DMS53 (cell line): ENCODE measurements at regions not wholly inside any gene's neighbourhood (a gene's known extent, or its start where the extent isn't known, plus 50 kb on each side); places are given as distances from the start of the nearest gene placed in this dataset.
"Not testable (repeated sequence)": the region's sequence is repeated elsewhere in the genome, so short reads cannot be mapped to it uniquely, and the experiment has no call there.

ENCODE experiments used
- DNase-seq: peaks from one replicate; lab custom pipeline; 2025; lab: John Stamatoyannopoulos, UW

DNA sequence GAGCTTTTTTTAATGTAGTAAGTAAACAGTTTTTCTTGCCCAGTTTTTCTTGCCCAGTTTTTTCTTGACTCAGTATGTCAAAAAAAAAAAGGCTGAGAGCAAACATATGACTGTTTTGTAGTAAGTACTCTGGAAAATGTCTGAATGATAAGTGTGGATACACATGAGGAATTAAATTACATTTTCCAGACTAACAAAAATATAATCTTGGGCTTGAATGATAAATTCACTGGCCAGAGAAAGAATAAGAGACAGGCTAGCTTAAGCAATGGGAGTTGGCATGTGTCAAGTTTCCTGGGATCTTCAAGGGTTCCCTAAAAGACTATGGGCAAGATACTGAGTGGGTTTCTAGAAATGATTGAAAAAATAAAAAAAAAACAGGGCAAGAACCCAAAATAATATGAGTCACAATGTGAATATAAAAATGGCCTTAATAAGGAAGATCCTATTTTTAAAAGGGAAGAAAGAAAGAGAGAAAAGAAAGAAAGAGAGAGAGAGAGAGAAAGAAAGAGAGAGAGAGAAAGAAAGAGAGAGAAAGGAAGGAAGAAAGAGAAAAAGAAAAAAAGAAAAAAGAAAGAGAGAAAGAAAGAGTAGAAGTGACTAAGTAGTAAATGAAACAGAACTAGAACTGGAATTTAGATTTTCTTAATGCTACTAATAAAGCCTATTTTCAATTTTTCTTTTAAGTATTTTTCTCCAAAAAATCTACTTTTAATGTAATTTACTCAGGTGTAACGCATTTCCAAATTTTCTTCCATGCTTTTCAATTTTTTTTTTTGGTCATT, 60.2 kb downstream of the TFPI2 start:
- DNase-seq, result no peak

DNA sequence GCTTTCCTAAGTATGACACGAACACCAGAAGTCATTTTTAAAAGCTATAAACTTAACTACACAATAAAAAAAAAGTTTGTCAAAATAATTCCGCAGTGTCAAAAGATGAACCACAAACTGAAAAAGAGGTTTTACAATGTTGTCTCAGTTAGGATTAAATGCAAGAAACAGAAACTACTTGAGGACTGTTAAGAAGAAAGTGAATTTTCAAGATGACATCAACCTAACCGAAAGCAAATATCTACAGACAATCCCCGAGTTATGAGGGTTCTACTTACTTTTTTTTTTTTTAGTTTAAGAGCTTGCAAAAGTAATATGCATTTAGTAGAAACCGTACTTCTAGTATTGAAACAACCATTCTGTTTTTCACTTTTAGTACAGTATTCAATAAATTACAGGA, 62.3 kb downstream of the TFPI2 start:
- DNase-seq, result no peak

DNA sequence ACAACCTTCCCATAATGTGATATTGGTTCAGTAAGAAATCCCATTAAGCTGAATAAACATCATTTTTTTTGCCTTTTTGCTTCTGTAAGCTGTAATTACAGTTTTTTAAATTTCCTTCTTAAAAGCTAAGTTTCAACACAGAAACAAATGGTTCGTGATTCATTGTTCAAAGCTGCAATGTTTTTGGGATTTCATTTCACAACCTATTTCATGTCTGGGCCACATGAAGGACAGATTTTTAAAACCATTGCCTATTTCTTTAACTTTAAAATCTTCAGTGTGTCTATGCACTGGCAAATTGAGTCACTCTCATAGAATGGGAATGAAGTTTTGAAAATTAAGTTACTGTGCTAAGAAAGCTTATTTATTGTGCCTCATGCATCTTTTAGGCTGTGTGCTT, 66.9 kb downstream of the TFPI2 start:
- DNase-seq, result no peak

DNA sequence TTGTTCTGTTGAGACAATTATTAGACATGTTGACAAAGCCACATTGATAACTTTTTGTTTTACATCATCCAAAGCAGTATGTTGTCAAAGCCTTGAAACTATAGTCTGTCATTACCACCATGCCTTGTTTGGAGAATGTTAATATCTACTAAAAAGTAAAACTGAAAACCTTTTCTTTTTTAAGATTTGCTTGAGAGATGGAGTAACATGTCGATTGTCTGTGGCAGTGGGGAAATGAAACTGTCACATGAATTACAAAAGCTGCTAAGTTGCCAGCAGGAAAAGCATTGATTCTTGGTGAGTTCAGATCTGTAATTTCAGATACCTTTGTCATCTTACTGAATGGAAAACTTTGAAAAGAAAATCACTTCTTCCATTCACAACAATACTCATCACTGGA, 69.1 kb downstream of the TFPI2 start:
- DNase-seq, result no peak

DNA sequence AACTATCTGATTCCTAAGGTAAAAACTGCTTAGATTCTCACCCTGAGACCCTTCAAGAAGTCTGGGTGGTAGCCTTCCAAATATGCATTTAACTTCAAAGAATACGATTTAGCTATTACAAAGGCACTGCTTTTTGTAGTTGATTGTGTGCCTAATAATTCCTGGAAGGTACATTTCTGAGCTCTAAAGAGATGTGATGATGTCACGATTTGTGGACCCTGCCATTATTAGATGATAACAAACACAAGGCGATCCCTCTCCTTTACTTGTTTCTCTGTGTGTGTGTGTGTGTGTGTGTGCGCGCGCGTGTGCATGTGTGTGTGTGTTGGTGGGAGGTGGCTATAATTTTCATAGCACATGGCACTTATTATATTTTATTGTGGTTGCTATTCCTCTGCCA, 70.9 kb downstream of the TFPI2 start:
- DNase-seq, result no peak

DNA sequence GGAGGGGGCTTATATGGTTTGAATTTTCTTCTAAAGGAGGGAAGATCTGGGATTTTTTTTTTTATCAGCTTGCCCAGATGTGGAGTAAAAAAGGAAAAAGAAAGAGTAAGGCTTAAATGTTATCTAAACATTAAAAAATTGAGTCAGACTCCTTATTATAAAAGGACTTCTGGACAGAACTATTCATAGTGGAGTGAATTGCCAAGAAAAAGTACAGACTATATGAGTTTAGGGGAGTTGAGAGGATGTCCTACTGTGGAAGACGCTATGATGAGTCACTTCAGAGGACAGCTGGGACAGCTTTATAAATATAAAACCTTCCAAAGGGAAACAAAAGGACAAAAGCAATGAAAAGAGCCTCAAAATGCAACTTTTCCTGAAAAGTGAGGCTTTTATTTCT, 73.0 kb downstream of the TFPI2 start:
- DNase-seq, result peak; percentile 29

DNA sequence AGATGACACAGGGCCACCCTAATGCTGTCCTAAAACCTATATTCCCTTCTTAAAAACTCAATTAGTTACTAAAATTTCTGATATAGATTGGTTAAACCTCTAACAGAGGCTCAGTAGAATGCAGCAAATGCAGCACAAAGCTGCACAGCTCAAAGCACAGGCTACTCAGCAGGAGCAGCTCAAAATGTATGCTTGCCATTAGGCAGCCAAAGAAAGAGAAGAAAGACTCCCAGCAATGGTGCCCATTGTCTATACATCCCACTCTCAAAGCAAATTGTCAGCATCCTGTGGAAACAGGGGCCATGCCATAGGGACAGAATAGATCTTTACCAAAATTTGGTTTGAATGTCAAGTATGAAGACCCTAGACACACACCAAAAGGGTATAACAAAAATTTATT, 73.5 kb downstream of the TFPI2 start:
- DNase-seq, result no peak

DNA sequence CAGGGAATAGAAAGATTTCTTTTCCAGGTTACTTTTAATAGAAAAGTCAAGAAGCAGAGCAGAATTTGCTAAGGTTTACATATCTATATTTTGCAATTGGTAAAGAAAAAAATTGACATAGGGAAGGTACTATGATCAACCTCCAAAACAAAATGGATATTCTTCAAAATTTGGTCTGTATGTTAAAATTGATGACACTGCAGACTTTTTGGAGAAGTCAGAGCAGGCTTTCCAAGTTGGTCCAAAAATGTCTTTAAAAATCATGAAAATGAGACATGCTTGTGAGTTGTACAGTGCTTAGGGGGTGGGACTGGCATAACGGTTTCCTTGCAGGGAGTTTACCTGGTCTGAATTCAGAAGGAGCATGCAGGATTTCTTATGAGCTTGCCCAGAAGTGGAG, 77.0 kb downstream of the TFPI2 start:
- no peak for DNase-seq

DNA sequence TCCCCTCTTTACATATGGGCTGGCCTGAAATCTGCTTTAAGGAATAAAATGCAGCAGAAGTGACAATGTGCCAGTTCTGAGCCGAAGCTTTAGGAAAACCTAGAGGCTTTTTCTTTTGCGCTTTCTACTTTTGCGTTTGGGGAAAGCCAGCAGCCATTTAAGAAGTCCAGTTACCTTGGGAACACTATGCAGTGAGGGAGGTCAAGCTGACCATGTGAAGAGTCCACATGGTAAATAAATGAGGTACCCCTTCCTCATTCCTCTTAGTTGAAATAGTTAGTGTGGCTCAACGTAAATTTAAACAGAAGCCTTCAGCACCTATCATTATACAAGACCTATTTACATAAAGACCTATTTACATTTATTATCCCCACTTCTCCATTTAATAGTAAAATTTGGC, 78.5 kb downstream of the TFPI2 start:
- no peak for DNase-seq

DNA sequence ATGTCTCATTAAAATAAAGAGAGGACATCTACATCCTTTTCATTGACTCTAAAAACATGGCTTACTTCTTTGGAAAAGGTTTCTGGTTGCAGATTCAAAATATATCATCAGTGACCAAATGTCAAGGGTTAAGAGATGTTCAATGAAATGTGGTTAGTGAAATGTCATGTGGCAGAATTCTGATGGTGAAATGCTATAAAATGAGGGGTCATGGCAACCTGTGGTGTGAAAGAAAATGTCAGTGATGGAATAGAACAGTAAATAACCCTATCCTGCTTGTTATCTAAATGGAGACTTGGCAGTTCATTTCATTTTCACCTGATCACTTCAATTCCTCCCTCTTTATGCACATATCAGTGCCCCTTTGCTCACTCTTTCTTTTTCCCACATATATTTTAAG, 79.4 kb downstream of the TFPI2 start:
- DNase-seq, result no peak

DNA sequence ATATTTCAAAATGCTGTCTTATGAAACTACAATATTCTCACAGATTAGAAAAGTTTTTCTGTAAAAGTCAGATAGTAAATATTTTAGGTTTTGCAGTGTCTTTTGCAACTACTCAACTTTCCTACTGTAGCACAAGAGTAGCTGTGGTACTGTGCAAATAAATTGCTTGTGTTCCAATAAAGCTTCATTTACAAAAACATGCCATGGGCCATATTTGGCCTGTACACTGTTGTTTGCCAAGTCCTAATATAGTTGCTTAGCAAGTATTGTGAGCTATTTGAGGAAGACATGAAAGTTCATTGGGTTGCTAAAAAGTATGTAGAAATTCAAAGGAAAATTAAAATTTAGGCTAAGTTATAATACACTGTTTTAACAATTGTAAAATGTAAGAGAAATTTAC, 80.0 kb downstream of the TFPI2 start:
- DNase-seq, result no peak

DNA sequence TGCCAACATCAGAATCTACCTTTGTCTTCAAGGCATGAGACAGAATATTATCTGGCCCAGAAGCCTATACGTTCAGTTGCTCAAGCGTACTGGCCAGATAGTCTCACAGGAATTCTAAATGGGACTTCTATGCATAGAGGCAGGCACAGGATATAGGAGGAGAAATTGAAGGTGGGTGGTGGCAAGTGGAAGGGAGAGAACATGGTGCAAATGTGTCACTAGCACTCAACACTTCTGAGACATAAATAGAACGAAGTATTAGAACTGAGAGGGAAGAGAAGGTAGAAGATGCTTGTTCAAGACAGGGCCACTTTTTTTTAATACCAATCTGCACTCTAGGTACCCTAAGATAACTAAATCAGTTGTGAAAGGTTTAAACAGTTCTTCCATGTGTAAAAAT, 85.8 kb downstream of the TFPI2 start:
- no peak for DNase-seq

DNA sequence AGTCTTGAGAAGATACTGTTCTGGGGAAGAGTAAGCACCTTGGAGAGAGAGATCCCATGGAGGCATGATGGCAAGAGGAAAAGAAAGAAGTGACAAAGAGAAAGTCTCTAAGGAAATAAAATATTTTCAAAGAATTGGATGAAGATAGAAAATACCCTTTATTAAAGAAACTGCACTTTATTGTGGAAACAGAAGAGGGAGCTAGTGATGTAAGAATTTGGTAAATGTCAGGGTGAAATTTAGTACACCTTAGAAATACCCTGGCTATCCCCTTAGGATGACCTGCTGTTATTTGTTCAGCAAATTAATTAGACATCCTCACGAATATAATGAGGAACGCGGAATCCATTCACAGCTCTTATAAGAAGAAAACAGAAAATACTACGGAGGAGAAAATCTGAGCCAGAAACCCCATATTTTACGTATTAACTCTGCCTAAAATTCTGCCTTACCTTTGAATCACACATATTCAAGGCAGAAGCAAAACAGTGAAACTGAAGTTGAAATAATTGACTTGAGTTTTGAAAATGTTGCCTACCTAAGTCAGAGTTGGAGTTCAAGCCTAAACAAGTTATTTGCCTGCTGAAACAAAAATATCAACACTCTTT, 90.7 kb downstream of the TFPI2 start:
- DNase-seq, result peak; percentile 29

DNA sequence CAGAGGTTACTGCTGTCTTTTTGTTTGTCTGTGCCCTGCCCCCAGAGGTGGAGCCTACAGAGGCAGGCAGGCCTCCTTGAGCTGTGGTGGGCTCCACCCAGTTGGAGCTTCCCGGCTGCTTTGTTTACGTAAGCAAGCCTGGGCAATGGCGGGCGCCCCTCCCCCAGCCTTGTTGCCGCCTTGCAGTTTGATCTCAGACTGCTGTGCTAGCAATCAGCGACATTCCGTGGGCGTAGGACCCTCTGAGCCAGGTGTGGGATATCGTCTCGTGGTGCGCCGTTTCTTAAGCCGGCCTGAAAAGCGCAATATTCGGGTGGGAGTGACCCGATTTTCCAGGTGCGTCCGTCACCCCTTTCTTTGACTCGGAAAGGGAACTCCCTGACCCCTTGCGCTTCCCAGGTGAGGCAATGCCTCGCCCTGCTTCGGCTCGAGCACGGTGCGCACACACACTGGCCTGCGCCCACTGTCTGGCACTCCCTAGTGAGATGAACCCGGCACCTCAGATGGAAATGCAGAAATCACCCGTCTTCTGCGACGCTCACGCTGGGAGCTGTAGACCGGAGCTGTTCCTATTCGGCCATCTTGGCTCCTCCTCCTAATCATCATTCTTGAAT, 97.4 kb downstream of the TFPI2 start:
- not testable (repeated sequence) for DNase-seq

DNA sequence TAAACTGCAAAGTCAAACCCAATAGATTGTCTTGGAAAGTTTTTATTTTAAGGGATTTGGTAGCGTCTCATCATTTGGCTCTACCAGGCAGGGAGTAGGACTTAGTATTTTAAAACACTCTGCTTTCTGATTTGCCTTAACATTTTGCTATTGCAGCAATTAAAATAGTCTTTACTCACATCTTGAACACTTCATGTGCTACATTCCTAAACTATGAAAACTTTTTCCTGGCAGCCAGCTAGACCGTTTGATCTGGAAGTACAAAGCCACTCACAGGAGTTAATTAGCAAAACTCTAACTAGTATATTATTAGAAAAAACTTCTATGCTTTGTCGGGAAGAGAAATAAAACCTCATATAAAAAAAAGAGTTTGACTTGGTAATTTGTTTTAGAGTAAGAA, 111.4 kb downstream of the TFPI2 start:
- no peak for DNase-seq

DNA sequence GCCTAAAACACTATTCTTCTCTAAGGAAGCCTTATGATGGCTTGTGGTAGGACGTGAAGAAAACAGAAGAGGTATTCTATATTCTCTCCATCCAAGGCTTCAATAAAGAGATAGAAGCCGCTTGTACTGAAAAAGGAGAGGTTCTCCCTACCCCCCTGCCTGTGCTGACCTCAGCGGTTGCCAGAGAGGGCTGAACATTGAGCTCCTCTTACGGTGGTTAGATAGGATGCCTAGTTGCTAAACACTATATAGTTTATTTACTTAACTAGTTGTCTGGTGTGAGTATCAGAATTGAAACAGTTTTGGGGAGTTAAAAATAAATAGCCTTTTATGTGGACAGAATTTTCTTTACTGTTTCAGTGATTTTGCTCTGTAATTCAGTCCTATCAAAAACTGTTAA, 112.2 kb downstream of the TFPI2 start:
- DNase-seq, result no peak

DNA sequence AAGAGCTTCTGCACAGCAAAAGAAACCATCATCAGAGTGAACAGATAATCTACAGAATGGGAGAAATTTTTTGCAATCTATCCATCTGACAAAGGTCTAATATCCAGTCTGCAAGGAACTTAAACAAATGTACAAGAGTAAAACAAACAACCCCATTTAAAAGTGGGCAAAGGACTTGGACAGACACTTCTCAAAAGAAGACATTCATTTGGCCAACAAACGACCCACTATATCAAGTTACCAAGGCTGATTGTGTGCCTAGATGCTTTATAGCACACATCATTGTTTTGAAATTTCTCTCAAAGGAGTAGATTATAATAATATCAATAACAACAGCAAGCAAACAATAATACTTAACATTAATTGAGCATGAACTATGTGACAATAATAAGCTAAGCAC, 117.1 kb downstream of the TFPI2 start:
- no peak for DNase-seq

DNA sequence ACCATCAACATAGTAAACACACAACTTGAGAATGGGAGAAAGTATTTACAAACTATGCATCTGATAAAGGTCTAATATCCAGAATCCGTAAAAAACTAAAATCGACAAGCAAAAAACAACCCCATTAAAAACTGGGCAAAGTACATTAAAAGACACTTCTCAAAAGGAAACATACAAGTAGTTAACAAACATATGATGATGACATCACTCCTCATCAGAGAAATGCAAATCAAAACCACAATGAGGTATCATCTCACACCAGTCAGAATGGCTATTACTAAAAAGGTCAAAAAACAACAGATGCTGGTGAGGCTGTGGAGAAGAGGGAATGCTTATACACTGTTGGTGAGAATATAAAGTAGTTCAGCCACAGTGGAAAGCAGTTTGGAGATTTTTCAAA, 125.1 kb downstream of the TFPI2 start:
- peak; percentile 18 for DNase-seq

DNA sequence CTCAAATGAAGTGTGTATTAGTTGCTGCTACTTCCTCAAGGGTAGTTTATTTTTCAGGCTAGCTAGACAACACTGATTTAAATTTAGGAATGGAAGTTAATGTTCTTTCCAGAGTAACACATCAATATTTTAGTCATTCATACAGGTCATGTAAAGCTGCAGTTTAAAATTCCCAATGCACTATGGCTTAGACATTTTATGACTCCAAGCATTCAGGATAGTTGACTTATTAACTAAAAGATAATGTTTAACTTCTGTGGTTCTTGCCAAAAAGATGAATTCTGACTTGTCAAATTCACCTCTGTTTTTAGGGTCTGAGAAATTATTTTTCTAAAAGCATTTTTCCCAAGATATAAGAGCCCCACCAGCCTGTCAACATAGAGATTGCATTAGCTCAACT, 131.9 kb downstream of the TFPI2 start:
- DNase-seq, result no peak

DNA sequence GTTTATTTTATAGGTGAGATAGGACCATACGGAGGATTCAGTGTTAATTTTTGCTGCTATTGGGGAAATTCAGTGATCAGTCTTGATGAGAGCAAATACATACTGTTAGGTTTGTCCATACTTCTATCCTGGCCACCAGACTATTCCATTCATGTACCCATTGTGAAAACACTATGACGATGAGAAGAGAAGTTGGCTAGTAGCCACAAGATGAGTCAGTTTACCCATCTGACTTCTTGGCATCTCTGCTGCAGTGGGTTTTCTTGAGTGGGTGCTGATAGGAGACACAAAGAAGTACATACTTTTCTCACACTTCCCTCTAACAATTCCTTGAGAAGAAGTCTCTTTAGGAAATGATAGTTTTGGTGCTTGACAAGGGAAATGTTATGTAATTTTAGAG, 133.1 kb downstream of the TFPI2 start:
- no peak for DNase-seq

DNA sequence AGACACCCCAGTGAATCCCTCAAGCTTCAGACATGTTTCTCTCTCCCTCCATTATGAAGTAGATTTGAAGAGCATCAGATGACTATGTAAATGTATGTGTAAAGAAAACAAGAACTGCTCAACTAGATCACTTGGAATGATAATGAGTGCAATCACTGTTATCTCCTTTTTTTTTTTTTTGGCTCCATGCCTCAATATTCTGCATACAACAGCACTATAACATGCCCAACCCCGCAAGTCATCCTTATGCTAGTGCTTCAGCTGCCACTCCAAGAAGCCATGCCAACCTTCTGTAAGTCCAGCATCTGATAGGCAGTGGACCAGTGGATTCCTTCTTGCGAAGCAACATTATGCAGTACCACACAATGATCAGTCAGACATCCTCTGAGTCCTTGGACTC, 133.7 kb downstream of the TFPI2 start:
- no peak for DNase-seq

DNA sequence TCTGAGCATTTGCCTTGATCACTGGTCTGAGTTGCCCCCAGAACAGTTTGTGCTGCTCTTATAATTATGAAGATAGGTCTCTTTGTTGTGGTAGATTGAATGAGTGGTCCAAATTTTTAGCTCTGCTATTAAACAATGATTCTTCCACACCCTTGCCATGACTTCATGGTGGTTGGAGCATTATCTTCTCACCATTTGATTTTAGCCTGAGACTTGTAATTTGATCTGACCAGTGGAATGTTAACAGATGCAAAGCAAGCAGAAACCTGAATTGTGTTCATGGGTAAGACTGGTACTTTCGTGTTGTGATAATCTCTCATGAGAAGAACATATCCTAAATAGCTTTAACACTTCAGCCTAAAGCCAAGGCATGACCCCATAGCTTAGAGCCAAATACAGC, 139.1 kb downstream of the TFPI2 start:
- no peak for DNase-seq

DNA sequence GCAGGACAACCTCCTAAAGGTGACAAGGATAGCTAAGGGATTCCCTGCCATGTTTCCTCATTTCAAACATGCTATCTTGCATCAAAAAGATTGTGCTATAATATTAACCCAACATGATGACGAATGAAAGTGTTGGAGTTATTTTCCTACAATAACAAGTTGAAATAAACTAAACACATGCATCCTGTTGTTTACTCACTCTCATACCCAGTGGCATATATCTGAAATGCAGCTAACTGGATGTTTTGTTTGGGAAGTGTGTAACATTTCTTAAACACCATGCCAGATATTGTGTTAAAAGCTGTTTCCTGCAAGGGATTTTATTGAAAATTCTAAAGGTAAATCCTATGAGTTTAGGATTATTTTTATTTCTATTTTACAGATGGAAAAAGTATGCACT, 139.6 kb downstream of the TFPI2 start:
- DNase-seq, result no peak

DNA sequence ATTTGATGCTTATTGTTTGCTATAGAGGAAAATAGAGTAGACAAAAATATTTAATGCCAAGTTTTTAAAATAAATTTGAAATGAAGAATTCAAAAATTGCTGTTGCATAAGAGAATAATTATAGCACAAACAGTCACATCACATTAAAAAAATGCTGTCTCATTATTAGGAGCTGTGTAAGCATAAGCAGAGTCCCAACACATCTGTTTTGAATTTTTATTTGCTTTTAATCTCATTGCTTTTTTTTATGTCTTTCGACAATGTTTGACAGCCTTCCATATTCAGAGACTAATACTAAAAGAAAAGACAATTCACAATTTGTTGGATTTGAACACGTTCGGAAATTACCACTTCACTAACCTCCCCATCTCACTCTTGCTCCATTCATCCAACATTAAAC, 143.5 kb downstream of the TFPI2 start:
- no peak for DNase-seq
